ENCODE measurements at regions not wholly inside any gene's neighbourhood (a gene's known extent, or its start where the extent isn't known, plus 50 kb on each side); places are given as distances from the start of the nearest gene placed in this dataset.

GRCh38 chr2:138093455-138093854 is 129.2 kb downstream of the HNMT start:
- TF ChIP-seq EP300 (IDR thresholded peaks at IDR 0.05): no peak
- no peak for TF ChIP-seq CTCF (IDR thresholded peaks at IDR 0.05)
- TF ChIP-seq BCL3 (IDR thresholded peaks at IDR 0.05): no peak
- TF ChIP-seq RNF2 (IDR thresholded peaks at IDR 0.05; ENCODE audit: borderline replicate concordance, low read depth): no peak
- TF ChIP-seq JUN (IDR thresholded peaks at IDR 0.05): no peak
- no peak for TF ChIP-seq MAX (IDR thresholded peaks at IDR 0.05)

Data from A549 (cell line).